AG04449 (cell line): ENCODE measurements at regions not wholly inside any gene's neighbourhood (a gene's known extent, or its start where the extent isn't known, plus 50 kb on each side); places are given as distances from the start of the nearest gene placed in this dataset.

ENCODE experiments used
- CTCF ChIA-PET: fragments of 350-600 bp; formaldehyde crosslinking; extraction: SDS; loops from one replicate; lab custom pipeline; 2021; ENCODE audit warnings: antibody characterized with exemption; lab: Yijun Ruan, JAX
- POLR2A ChIA-PET: fragments of 400-600, 350-600 bp; formaldehyde crosslinking; extraction: SDS; loops from one replicate; lab custom pipeline; 2020; ENCODE audit warnings: antibody characterized with exemption, inconsistent platforms; lab: Yijun Ruan, JAX
- DNase-seq: peaks from one replicate; pipeline ENCODE4 v3.0.0-alpha.2; 2010; ENCODE audit warnings: low read depth, low spot score
- H3K4me3 ChIP-seq: 2 replicates; pipeline ENCODE4 v1.5.1; 2011; ENCODE audit warnings: low read depth, mild to moderate bottlenecking, control low read depth, low read length
- CTCF ChIP-seq: IDR thresholded peaks from one replicate; pipeline ENCODE4 v1.5.1; 2011; ENCODE audit warnings: mild to moderate bottlenecking, moderate library complexity, low read length, control low read depth, inconsistent platforms; ENCODE audit not compliant: insufficient read depth; ENCODE audit errors: missing control alignments

GRCh38 chr2:103152556-103152955 is 390.7 kb downstream of the TMEM182 start:
- ChIA-PET CTCF (no interaction called here), POLR2A (no interaction called here)
- TF ChIP-seq CTCF = no peak
- DNase-seq = no peak
- H3K4me3 ChIP-seq = no peak overlapping the region

GRCh38 chr2:103153580-103154284 is 391.9 kb downstream of the TMEM182 start:
- ChIA-PET POLR2A (no interaction called here), CTCF (no interaction called here)
- no peak for DNase-seq
- H3K4me3 ChIP-seq = no peak overlapping the region
- no peak for TF ChIP-seq CTCF

GRCh38 chr2:103155308-103155707 is 393.5 kb downstream of the TMEM182 start:
- no peak for DNase-seq
- ChIA-PET CTCF (no interaction called here), POLR2A (no interaction called here)
- TF ChIP-seq CTCF = no peak
- H3K4me3 ChIP-seq = no peak overlapping the region

- ChIA-PET POLR2A (no interaction called here), CTCF (no interaction called here)
- DNase-seq = no peak
- H3K4me3 ChIP-seq = no peak overlapping the region
- no peak for TF ChIP-seq CTCF
Measured at GRCh38 chr2:103159018-103159417, 397.2 kb downstream of the TMEM182 start.

GRCh38 chr2:103161456-103162289 is 399.8 kb downstream of the TMEM182 start:
- peak; percentile 33 for TF ChIP-seq CTCF
- no peak for DNase-seq
- H3K4me3 ChIP-seq = no peak overlapping the region
- POLR2A ChIA-PET = no interaction called here
- CTCF ChIA-PET = interaction anchor here (0.7 to 2.6 kb wide), 10 partner anchors 35 to 1954 kb away, joined by 3 to 23 read pairs (median 4); no protein-coding TSS in a partner anchor

GRCh38 chr2:103164748-103165147 is 402.9 kb downstream of the TMEM182 start:
- POLR2A ChIA-PET = no interaction called here
- no peak for DNase-seq
- no peak for TF ChIP-seq CTCF
- CTCF ChIA-PET = no interaction called here
- no peak overlapping the region for H3K4me3 ChIP-seq
